ENCODE measurements at regions not wholly inside any gene's neighbourhood (a gene's known extent, or its start where the extent isn't known, plus 50 kb on each side); places are given as distances from the start of the nearest gene placed in this dataset.

DNA sequence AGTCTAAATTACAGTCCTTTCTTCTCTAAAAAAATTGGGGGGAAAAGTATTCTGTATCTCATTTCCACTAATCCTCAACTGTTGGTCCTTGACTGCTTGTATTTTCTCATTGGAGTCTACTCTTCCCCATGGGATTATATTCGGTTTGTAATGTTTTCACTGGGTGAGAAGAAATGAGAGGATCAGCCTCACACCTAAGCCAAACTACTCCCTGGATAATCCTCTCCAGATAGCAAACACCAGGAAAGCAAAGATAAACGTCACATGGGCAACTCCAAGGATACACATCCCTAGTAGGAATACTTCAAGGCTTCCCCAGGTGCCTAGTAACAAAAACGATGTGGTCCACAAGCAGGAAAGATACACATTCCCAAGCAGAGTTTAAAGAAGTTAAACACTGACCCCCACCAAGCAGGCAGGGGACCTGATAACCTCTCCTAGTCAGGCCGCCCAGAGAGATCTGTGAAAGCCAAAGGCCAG is 53.9 kb upstream of the SOX4 start:
- intact Hi-C loops (cut with DNase I, micrococcal nuclease) = no loop called here
- H3K27me3 Mint-ChIP-seq = no peaks in the 10 kb centered on the region
- no peaks in the 10 kb centered on the region for H3K4me1 Mint-ChIP-seq (ENCODE audit: low read depth)
- H3K36me3 ChIP-seq (ENCODE audit: insufficient read depth, low read length) = no peaks in the 10 kb centered on the region
- POLR2A ChIA-PET = no interaction called here
- peaks cover 0 to 5% of the 10 kb centered on the region in 2 experiments for H3K9me3 ChIP-seq (ENCODE audit: control insufficient read depth in 1 of 2, insufficient read depth in 1 of 2, low read length in 2 of 2)
- no peak overlapping the region for H3K4me3 ChIP-seq (ENCODE audit: low read length)
- TF ChIP-seq CTCF (IDR thresholded peaks at IDR 0.05) = no peak
- no peaks in the 10 kb centered on the region for H3K36me3 Mint-ChIP-seq (ENCODE audit: low read depth)
- H3K4me1 ChIP-seq (ENCODE audit: insufficient read depth, low read length) = no peaks in the 10 kb centered on the region
- H3K27ac Mint-ChIP-seq = no peak overlapping the region
- H3K9me3 Mint-ChIP-seq = peaks cover 3% of the 10 kb centered on the region
- no peak overlapping the region for H3K27ac ChIP-seq (ENCODE audit: low read depth in 1 of 2, low read length in 2 of 2)
- DNase-seq (no peak), ATAC-seq (ENCODE audit: poor library complexity) (no peak)
- CTCF ChIA-PET = no interaction called here
- H3K27me3 ChIP-seq (ENCODE audit: control insufficient read depth in 1 of 2, insufficient read depth in 2 of 2, low read length in 2 of 2) = no peaks in the 10 kb centered on the region
- H3K4me3 Mint-ChIP-seq = no peak overlapping the region

All from CD4-positive, alpha-beta T cell (primary cell).